GM18951 (cell line): ENCODE measurements at regions not wholly inside any gene's neighbourhood (a gene's known extent, or its start where the extent isn't known, plus 50 kb on each side); places are given as distances from the start of the nearest gene placed in this dataset.

Experiments used
- POLR2A ChIP-seq: IDR thresholded peaks from 4 replicates; pipeline ENCODE4 v1.6.1; 2011; ENCODE audit warnings: mild to moderate bottlenecking; ENCODE audit not compliant: insufficient read length, insufficient read depth; ENCODE audit errors: extremely low read depth
- in situ Hi-C: fragments of 300-500 bp; cut with MboI; formaldehyde crosslinking; loops from one replicate; pipeline ENCODE4 v1.12.0; 2022; ENCODE audit warnings: low sequenced_read_pairs, mixed read lengths, inconsistent platforms; ENCODE audit not compliant: unreplicated experiment

DNA sequence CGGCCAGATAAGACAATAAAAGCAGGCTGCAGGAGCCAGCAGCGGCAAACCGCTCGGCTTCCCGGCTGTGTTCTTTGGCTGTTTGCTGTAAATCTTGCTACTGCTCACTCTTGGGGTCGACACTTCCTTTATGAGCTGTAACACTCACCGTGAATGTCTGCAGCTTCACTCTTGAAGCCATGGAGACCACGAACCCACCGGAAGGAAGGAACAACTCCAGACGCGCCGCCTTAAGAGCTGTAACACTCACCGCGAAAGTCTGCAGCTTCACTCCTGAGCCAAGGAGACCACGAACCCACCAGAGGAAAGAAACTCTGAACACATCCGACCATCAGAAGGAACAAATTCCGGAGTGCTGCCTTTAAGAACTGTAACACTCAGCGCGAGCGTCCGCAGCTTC lies 451.7 kb downstream of the AGTPBP1 start:
- in situ Hi-C loops, result no loop called here
- TF ChIP-seq POLR2A, result no peak

DNA sequence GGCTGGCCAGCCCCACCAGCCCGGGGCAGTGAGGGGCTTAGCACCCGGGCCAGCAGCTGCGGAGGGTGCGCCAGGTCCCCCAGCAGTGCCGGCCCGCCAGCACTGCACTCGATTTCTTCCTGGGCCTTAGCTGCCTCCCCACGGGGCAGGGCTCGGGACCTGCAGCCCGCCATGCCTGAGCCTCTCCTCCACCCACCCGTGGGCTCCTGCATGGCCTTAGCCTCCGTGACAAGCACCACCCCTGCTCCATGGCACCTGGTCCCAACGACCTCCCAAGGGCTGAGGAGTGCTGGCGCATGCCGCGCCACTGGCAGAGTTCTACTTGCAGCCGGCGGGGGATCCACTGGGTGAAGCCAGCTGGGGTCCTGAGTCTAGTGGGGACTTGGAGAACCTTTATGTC lies 452.6 kb downstream of the AGTPBP1 start:
- in situ Hi-C loops, result no loop called here
- no peak for TF ChIP-seq POLR2A

DNA sequence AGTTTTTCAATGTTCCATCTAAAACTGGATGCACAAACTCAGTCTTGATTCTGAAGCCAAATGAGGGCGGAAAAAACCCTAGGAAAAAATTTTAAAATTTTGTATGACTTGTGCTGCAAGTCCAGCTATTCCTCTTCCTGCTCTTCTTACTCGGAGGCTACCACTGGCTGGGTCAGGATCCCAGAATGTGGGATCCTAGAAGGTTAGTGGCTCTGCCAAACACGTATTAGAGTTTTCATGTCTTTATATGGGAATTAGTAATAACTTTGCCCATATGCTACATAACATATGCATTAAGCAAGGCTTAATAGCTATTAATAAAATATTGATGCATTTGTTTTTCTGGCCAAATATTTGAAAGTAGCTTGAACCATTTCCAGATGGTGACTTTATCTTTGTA lies 458.3 kb downstream of the AGTPBP1 start:
- TF ChIP-seq POLR2A, result no peak
- in situ Hi-C loops, result no loop called here

DNA sequence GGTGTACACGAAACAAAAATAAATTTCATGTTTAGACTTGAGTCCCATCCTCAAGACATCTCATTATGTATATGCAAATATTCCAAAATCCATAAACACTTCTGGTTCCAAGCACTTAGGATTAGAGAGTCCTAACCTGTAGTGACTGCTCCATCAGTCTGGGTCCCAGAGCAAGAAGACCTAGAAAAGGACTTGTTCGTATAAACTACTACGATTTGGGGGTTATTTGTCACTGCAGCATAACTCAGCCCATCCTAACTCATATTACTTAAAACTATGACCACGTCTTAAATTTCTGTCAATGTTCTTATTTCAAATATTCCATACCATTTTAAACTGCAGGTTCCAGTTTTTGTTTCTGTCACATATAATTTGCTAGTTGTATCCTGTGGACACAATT lies 463.0 kb downstream of the AGTPBP1 start:
- in situ Hi-C loops, result no loop called here
- TF ChIP-seq POLR2A, result no peak

DNA sequence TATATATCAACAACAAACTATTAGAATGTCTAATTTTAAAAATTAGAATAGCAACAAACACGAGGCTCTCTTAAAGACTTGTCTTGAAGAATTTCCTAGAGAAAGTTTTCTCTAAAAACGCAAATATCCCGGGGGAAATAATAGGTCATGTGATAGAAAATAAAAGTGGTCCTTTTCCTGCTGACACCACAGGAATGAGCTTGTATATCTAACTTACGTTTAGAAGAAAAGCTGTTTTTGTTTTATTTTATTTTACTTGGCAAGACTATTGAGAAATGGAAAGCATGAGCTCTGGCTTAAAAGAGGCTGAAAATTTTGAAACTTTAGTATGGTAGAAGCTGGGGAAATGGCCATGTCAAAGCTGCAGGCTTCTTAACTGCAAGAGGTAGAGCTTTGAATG lies 465.0 kb downstream of the AGTPBP1 start:
- no peak for TF ChIP-seq POLR2A
- in situ Hi-C loops, result no loop called here

DNA sequence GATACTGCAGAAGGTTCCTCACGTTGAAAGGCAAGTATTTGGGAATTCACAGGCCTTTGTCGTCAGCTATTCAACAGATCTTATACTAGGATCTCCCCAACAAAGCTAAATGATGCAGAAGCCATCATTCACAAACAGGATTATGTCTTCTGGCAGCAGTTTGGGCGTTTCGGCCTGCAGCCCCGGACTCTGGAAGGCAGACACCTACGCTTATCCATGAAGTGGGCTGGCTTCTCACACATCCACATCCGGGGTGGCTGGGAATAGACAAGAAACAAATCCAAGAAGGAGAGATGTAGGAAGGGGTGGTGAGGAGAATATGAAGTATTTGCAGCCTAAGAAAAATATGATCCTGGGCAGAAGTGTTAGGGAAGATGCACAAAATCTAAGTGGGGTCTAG lies 471.9 kb downstream of the AGTPBP1 start:
- in situ Hi-C loops, result no loop called here
- TF ChIP-seq POLR2A, result no peak

DNA sequence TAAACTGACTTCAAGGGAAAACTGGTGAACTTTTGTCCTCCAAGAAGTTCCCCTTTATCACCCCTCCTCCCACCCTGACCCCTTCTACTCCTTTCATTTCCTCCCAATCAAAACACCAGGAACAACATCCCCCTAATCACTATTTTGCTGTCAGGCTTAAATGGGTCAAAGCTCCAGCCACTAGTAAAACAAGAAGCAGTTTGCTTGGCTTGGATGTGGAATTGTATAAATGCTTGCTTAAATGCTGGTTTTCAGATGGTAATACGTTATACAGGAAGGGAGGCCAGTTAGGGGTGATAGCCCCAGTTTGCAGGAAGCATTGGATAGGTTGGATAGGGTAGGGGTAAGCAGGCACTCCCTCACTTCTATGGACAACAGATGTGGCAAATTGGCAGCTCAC lies 473.6 kb downstream of the AGTPBP1 start:
- in situ Hi-C loops, result no loop called here

DNA sequence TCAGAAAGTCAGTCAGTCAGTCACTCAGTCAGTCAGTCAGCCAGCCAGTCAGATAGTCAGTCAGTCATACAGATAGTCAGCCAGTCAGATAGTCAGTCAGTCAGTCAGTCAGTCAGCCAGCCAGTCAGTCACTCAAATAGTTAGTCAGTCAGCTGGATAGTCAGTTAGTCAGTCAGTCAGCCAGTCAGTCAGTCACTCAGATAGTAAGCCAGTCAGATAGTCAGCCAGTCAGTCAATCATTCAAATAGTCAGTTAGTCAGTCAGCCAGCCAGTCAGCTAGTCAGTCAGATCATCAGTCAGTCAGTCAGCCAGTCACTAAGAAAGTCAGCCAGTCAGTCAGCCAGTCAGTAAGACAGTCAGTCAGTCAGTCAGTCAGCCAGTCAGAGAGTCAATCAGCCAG lies 477.1 kb downstream of the AGTPBP1 start:
- in situ Hi-C loops, result no loop called here

More for the DNA sequence above, 473.6 kb downstream of the AGTPBP1 start:
- TF ChIP-seq POLR2A, result no peak

DNA sequence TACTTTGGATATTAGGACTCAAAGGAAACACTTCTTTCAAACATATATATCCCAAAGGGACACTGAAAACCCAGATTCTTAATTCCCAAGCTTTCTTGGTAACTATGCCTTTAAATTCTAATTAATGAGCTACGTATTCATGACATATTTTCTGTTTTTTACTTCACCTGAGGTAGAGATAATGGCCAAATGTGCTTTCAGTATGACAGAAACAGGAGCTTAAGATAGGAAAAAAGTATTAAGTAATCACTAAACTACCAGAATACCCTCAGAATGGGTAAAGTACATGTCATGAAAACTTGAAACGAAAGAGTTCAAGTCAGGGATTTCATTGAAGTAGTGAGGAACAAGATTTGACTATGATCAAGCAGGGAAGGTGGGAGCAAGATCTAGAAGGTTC lies 478.5 kb downstream of the AGTPBP1 start:
- no peak for TF ChIP-seq POLR2A
- in situ Hi-C loops, result no loop called here

More for the DNA sequence above, 477.1 kb downstream of the AGTPBP1 start:
- no peak for TF ChIP-seq POLR2A

DNA sequence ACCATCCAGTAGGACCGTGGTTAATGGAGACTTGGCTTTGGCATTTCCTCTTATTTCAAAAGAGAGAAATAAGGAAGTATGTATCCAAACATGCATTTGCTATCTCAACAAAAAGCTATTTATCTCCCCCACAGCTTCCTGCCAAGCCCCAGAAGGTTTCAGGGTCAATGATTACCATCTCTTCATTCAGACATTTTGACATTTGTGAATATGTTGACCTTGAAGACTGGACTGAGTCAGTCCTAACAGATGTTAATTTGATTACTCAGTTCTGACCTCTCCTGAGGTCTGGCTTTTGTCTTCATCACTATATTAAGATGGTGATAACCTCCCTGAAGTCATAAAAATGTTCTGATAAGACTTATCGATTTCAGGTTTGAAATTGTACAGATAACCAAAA lies 479.4 kb downstream of the AGTPBP1 start:
- in situ Hi-C loops, result no loop called here
- TF ChIP-seq POLR2A, result no peak

DNA sequence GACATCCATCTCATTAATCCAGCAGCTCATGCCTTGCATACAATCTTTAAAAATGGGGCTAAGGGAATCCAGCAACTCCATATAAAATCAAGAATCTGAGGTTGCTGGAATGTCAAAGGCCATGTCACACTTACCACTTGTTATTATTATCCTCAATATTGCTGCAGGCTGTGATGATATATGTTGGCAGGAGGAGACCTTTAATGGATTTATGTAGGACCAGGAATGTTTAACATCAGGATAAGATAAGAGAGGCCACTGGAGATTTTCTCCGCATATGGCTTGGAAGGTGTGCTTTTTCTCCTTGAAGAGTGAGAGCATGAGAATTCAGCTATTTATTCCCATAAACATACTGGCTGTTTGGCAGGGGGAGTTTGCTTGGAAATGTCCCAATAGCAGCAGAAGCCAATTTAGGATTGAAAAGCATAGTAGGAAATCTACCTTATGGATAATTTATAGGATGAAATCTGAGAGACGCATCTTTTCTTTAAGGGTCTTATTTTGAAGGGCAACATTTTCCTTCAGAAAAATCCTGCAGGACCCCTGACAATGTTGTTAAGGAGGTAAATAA lies 481.4 kb downstream of the AGTPBP1 start:
- in situ Hi-C loops, result no loop called here
- TF ChIP-seq POLR2A, result no peak

DNA sequence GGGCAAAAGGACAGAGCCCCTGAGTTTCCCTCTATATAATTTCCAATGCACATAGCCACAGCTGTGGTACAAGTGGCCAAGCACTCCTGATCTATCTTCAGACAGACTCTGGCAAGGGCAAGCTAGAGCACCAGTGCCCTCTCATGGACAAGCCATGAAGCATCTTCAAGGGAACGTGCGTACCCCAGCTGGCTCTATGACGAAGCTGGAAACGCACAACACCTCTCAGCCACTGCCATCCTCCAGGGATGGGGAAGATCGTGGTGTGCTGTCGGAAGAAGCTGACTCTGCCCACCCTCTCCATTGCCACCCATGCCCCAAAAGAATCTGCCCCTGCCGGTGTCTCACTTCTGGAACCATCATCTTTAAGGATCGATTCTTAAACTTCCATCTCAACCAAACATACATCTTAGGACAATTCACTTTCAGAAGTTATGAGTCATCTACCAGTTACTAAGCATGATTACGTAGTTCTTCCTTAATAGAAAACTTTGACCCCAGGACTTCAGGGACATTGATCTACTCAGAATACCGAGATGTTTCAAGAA lies 482.9 kb downstream of the AGTPBP1 start:
- in situ Hi-C loops, result no loop called here
- no peak for TF ChIP-seq POLR2A

DNA sequence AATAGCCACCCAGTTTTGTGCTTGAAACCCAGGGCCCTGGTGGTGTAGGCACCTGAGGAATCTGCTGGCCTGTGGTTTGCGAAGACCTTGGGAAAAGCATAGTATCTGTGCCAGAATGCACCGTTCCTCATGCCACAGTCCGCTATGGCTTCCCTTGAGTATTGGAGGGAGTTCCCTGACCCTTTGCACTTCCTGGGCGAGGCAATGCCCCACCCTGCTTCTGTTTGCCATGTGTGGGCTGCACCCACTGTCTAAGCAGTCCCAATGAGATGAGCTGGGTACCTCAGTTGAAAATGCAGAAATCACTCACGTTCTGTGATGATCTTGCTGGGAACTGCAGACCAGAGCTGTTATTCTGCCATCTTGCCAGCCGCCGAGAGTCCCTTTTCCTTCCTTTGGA lies 483.5 kb downstream of the AGTPBP1 start:
- TF ChIP-seq POLR2A, result no peak
- in situ Hi-C loops, result no loop called here

DNA sequence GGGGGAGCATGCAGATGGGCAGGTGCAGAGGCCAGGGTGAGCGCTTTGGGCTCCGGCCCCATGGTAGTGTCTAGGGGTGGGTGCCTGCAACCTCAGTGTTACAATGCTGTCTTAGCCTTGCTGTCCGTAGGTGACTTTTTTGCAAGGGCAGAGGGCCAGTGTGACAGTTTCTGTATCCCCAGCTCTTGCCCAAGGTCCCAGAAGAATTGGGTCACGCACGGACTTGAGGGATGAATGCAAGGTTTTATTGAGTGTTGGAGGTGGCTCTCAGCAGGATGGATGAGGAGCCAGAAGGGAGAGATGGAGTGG lies 492.5 kb downstream of the AGTPBP1 start:
- in situ Hi-C loops, result no loop called here
- no peak for TF ChIP-seq POLR2A
